ENCODE measurements at regions not wholly inside any gene's neighbourhood (a gene's known extent, or its start where the extent isn't known, plus 50 kb on each side); places are given as distances from the start of the nearest gene placed in this dataset.

- Mint-ChIP-seq H3K27me3 (ENCODE audit: low read depth) (no peaks in the 10 kb centered on the region; the same call in 1 of the 2 replicates), H3K4me1 (peaks cover 0 to 6% of the 10 kb centered on the region in 2 experiments; a peak in 2 of 4 replicates), H3K27ac (no peak overlapping the region), H3K36me3 (ENCODE audit: insufficient read depth in 1 of 3, low read depth in 3 of 3) (peaks cover 4 to 9% (median 7%) of the 10 kb centered on the region in 3 experiments; a peak in 4 of 7 replicates), H3K9me3 (peaks cover 8 to 18% of the 10 kb centered on the region in 2 experiments), H3K4me3 (no peak overlapping the region)
- Histone ChIP-seq H4K91ac (ENCODE audit: insufficient read length, low read depth, low read length) (no peak overlapping the region), H4K8ac (replicated peaks; ENCODE audit: insufficient read length, low read depth, low read length) (no peak overlapping the region), H3K27ac (ENCODE audit: insufficient read length, low read depth, low read length) (no peak overlapping the region), H3K14ac (ENCODE audit: insufficient read depth, low read length) (no peak overlapping the region), H2BK15ac (ENCODE audit: low read depth, low read length) (no peak overlapping the region), H2BK5ac (ENCODE audit: insufficient read length, low read length) (no peak overlapping the region), H3K27me3 (ENCODE audit: insufficient read depth, low read length) (no peaks in the 10 kb centered on the region), H4K5ac (ENCODE audit: insufficient read length, low read depth, low read length) (no peak overlapping the region), H3K79me2 (ENCODE audit: insufficient read depth, low read length) (no peaks in the 10 kb centered on the region), H3T11ph (ENCODE audit: low read length) (no peak overlapping the region), H4K20me1 (ENCODE audit: control insufficient read depth, insufficient read depth, insufficient read length) (no peaks in the 10 kb centered on the region), H3K9me3 (ENCODE audit: control insufficient read depth, low read depth, low read length) (peaks cover 2% of the 10 kb centered on the region), H3K18ac (ENCODE audit: insufficient read length, low read depth, low read length) (no peak overlapping the region), H3K23me2 (ENCODE audit: insufficient read length, low read depth, low read length, poor library complexity, severe bottlenecking) (no peaks in the 10 kb centered on the region), H2BK12ac (ENCODE audit: insufficient read length, low read depth, low read length) (no peak overlapping the region), H3K4me1 (ENCODE audit: insufficient read depth, low read length) (no peaks in the 10 kb centered on the region), H3K4ac (ENCODE audit: low read depth, low read length) (no peak overlapping the region), H2AFZ (ENCODE audit: low read length) (no peak overlapping the region), H2BK120ac (ENCODE audit: low read depth, low read length, poor library complexity, severe bottlenecking) (no peak overlapping the region), H3K56ac (ENCODE audit: insufficient read length, low read depth, low read length) (no peak overlapping the region), H3K9ac (ENCODE audit: extremely low read depth, insufficient read length, low read length) (no peak overlapping the region), H2BK20ac (ENCODE audit: low read depth, low read length, poor library complexity, severe bottlenecking) (no peak overlapping the region), H3K79me1 (ENCODE audit: insufficient read depth, low read depth, low read length, poor library complexity, severe bottlenecking) (no peaks in the 10 kb centered on the region), H3K23ac (ENCODE audit: insufficient read length, low read depth, low read length) (no peak overlapping the region), H3K4me2 (ENCODE audit: insufficient read depth, insufficient read length, low read length) (no peak overlapping the region), H2AK5ac (ENCODE audit: insufficient read length, low read length) (no peak overlapping the region)
- no peak for DNase-seq
- TF ChIP-seq, protein P1, sequence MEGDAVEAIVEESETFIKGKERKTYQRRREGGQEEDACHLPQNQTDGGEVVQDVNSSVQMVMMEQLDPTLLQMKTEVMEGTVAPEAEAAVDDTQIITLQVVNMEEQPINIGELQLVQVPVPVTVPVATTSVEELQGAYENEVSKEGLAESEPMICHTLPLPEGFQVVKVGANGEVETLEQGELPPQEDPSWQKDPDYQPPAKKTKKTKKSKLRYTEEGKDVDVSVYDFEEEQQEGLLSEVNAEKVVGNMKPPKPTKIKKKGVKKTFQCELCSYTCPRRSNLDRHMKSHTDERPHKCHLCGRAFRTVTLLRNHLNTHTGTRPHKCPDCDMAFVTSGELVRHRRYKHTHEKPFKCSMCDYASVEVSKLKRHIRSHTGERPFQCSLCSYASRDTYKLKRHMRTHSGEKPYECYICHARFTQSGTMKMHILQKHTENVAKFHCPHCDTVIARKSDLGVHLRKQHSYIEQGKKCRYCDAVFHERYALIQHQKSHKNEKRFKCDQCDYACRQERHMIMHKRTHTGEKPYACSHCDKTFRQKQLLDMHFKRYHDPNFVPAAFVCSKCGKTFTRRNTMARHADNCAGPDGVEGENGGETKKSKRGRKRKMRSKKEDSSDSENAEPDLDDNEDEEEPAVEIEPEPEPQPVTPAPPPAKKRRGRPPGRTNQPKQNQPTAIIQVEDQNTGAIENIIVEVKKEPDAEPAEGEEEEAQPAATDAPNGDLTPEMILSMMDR (conservative IDR thresholded peaks at IDR 0.05) = no peak
- WGBS (ENCODE audit: extremely low coverage, insufficient read length, low lambda C conversion rate) = no CpG with 5 or more reads among the region's 2 CpGs
Measured at GRCh38 chr4:151940291-151940690, 179.5 kb upstream of the GATB start.
